ENCODE measurements at regions not wholly inside any gene's neighbourhood (a gene's known extent, or its start where the extent isn't known, plus 50 kb on each side); places are given as distances from the start of the nearest gene placed in this dataset.

- ATAC-seq (no peak), DNase-seq (no peak)
- TF ChIP-seq, protein P1, sequence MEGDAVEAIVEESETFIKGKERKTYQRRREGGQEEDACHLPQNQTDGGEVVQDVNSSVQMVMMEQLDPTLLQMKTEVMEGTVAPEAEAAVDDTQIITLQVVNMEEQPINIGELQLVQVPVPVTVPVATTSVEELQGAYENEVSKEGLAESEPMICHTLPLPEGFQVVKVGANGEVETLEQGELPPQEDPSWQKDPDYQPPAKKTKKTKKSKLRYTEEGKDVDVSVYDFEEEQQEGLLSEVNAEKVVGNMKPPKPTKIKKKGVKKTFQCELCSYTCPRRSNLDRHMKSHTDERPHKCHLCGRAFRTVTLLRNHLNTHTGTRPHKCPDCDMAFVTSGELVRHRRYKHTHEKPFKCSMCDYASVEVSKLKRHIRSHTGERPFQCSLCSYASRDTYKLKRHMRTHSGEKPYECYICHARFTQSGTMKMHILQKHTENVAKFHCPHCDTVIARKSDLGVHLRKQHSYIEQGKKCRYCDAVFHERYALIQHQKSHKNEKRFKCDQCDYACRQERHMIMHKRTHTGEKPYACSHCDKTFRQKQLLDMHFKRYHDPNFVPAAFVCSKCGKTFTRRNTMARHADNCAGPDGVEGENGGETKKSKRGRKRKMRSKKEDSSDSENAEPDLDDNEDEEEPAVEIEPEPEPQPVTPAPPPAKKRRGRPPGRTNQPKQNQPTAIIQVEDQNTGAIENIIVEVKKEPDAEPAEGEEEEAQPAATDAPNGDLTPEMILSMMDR (IDR thresholded peaks at IDR 0.05), result no peak
- no peak for TF ChIP-seq POLR2A (IDR thresholded peaks at IDR 0.05)
- Histone ChIP-seq H3K27me3 (no peaks in the 10 kb centered on the region), H3K4me1 (no peaks in the 10 kb centered on the region), H3K4me3 (no peak overlapping the region), H3K36me3 (replicated peaks in 1 of 2; ENCODE audit: insufficient read depth in 1 of 2, low read depth in 2 of 2) (no peaks in the 10 kb centered on the region), H3K27ac (no peak overlapping the region), H3K9me3 (no peaks in the 10 kb centered on the region)
- 34 to 42% methylated on average over 7 of the region's 7 CpGs for WGBS, 2 donors
- intact Hi-C loops (cut with DNase I), result no loop called here
Measured at GRCh38 chr11:127071606-127072005, 71.0 kb upstream of the KIRREL3 start.

GRCh38 chr11:127070808-127071207, 70.2 kb upstream of the KIRREL3 start:
- no peaks in the 10 kb centered on the region for H3K27me3 ChIP-seq
- WGBS, 2 donors, result 59 to 70% methylated on average over 4 of the region's 4 CpGs
- H3K36me3 ChIP-seq (replicated peaks in 1 of 2; ENCODE audit: insufficient read depth in 1 of 2, low read depth in 2 of 2), result no peaks in the 10 kb centered on the region
- no peak overlapping the region for H3K27ac ChIP-seq
- DNase-seq (no peak), ATAC-seq (no peak)
- TF ChIP-seq, protein P1 (IDR thresholded peaks at IDR 0.05), result no peak
- no peak for TF ChIP-seq POLR2A (IDR thresholded peaks at IDR 0.05)
- intact Hi-C loops (cut with DNase I), result no loop called here
- H3K4me3 ChIP-seq, result no peak overlapping the region
- H3K4me1 ChIP-seq, result no peaks in the 10 kb centered on the region
- H3K9me3 ChIP-seq, result no peaks in the 10 kb centered on the region

DNA sequence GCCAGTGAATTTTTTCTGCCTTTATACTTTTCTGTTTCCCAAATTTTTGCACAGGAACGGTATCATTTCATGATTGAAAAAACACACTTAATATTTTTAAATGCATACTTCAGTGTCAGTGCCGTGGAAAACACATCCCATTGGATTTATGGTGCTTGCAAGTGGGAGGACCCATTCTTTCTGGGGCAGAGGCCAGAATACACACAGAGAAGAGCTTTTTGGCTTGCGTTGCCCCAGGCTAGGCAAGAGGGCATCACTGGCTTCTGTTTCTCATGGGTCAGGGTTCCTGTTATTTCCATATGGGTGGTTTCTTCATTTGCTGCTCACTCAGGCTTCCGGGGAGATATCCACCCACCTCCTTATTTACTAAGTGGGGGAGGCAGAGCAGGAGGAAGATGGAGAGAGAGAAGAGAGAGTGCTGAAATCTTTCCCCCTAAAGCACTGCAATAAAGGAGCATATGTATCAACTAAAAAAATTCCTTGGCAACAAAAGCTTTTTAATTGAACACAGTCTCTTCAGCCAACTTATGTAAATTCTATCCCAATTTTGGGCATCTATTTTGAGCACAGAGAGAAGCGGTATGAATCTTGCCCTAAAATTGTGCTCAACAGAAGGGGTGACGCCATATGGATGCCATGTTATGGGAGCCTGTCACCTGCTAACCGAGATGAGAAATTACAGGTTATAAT, 66.0 kb upstream of the KIRREL3 start:
- no peak overlapping the region for H3K27ac ChIP-seq
- ATAC-seq, result no peak
- no peaks in the 10 kb centered on the region for H3K27me3 ChIP-seq
- TF ChIP-seq, protein P1 (IDR thresholded peaks at IDR 0.05), result no peak
- no peak for TF ChIP-seq POLR2A (IDR thresholded peaks at IDR 0.05)
- intact Hi-C loops (cut with DNase I), result no loop called here
- H3K4me3 ChIP-seq, result no peak overlapping the region
- H3K4me1 ChIP-seq, result no peaks in the 10 kb centered on the region
- H3K36me3 ChIP-seq (replicated peaks in 1 of 2; ENCODE audit: insufficient read depth in 1 of 2, low read depth in 2 of 2), result no peaks in the 10 kb centered on the region
- H3K9me3 ChIP-seq, result no peaks in the 10 kb centered on the region
- 66% methylated on average over 7 of the region's 7 CpGs for WGBS, 2 donors
- no peak for DNase-seq

DNA sequence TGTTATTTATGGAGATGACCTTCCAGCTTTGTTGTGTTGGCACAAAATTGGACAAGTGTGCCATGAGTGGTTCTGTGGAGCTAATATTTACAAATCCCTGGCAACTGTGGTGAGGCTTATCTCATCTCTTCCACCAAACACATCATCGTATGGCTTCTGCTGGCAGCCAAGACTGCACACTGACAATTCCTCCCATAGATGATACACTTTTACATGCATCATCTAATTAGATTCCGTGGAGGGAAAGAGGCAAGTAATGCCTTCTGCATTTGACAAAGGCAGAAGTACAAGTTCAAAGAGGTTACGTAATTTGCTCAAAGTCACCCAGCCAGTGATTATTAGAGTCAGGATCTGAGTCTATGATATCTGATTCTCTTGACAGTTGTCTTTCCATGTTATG, 62.7 kb upstream of the KIRREL3 start:
- Histone ChIP-seq H3K27me3 (no peaks in the 10 kb centered on the region), H3K27ac (no peak overlapping the region), H3K36me3 (replicated peaks in 1 of 2; ENCODE audit: insufficient read depth in 1 of 2, low read depth in 2 of 2) (no peaks in the 10 kb centered on the region), H3K9me3 (no peaks in the 10 kb centered on the region), H3K4me1 (no peaks in the 10 kb centered on the region), H3K4me3 (no peak overlapping the region)
- 52 to 57% methylated on average over 3 of the region's 3 CpGs for WGBS, 2 donors
- DNase-seq (no peak), ATAC-seq (no peak)
- TF ChIP-seq, protein P1 (IDR thresholded peaks at IDR 0.05), result no peak
- no peak for TF ChIP-seq POLR2A (IDR thresholded peaks at IDR 0.05)
- intact Hi-C loops (cut with DNase I), result no loop called here

- ATAC-seq, result no peak
- H3K4me1 ChIP-seq, result no peaks in the 10 kb centered on the region
- H3K27ac ChIP-seq, result no peak overlapping the region
- H3K4me3 ChIP-seq, result no peak overlapping the region
- DNase-seq, result no peak
- no peaks in the 10 kb centered on the region for H3K36me3 ChIP-seq (replicated peaks in 1 of 2; ENCODE audit: insufficient read depth in 1 of 2, low read depth in 2 of 2)
- no peaks in the 10 kb centered on the region for H3K9me3 ChIP-seq
- intact Hi-C loops (cut with DNase I), result no loop called here
- H3K27me3 ChIP-seq, result no peaks in the 10 kb centered on the region
- TF ChIP-seq, protein P1 (IDR thresholded peaks at IDR 0.05), result no peak
- TF ChIP-seq POLR2A (IDR thresholded peaks at IDR 0.05), result no peak
Measured at GRCh38 chr11:127061947-127062346, 61.4 kb upstream of the KIRREL3 start.

Data from body of pancreas (tissue), 4 donors.